ENCODE measurements at regions not wholly inside any gene's neighbourhood (a gene's known extent, or its start where the extent isn't known, plus 50 kb on each side); places are given as distances from the start of the nearest gene placed in this dataset.

GRCh38 chr18:42459873-42460272 lies 504.8 kb downstream of the PIK3C3 start:
- TF ChIP-seq CTCF (IDR thresholded peaks at IDR 0.05), result no peak
- no peak overlapping the region for H3K4me3 ChIP-seq
- intact Hi-C loops (cut with DNase I), result no loop called here
- H3K9me3 ChIP-seq, result no peaks in the 10 kb centered on the region
- no peak for DNase-seq
- H3K27me3 ChIP-seq, result no peaks in the 10 kb centered on the region
- H3K36me3 ChIP-seq, result no peaks in the 10 kb centered on the region
- no peak overlapping the region for H3K9ac ChIP-seq (ENCODE audit: low read depth in 2 of 2, low read length in 2 of 2)
- H3K4me1 ChIP-seq, result no peaks in the 10 kb centered on the region
- H3K27ac ChIP-seq, result no peak overlapping the region

DNA sequence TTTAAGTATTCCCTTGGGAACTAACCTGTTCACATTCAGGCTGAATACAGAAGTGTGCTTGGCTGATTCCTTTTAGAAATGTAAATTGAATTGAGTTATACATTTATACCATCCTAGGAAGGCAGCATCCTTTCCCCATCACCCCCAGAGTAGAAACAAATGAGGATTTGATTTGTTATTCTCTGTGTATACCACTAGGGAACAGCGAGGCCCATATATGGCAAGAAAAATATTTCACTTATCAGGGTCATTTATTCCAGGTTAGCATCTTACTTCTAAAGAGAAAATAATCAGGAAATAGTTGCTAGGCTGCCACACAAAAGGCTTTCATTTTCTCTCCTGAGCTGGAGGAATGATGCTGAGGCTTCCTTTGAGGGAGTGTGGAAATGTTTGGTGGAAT lies 516.9 kb downstream of the PIK3C3 start:
- Histone ChIP-seq H3K27me3 (no peaks in the 10 kb centered on the region), H3K4me1 (no peaks in the 10 kb centered on the region), H3K4me3 (no peak overlapping the region), H3K9me3 (no peaks in the 10 kb centered on the region), H3K27ac (no peak overlapping the region), H3K9ac (ENCODE audit: low read depth in 2 of 2, low read length in 2 of 2) (no peak overlapping the region), H3K36me3 (no peaks in the 10 kb centered on the region)
- DNase-seq, result no peak
- intact Hi-C loops (cut with DNase I), result no loop called here
- TF ChIP-seq CTCF (IDR thresholded peaks at IDR 0.05), result no peak

GRCh38 chr18:42473611-42474010 lies 518.6 kb downstream of the PIK3C3 start:
- TF ChIP-seq CTCF (IDR thresholded peaks at IDR 0.05), result no peak
- intact Hi-C loops (cut with DNase I), result no loop called here
- H3K36me3 ChIP-seq, result no peaks in the 10 kb centered on the region
- no peaks in the 10 kb centered on the region for H3K4me1 ChIP-seq
- H3K27ac ChIP-seq, result no peak overlapping the region
- H3K27me3 ChIP-seq, result no peaks in the 10 kb centered on the region
- no peaks in the 10 kb centered on the region for H3K9me3 ChIP-seq
- no peak overlapping the region for H3K4me3 ChIP-seq
- DNase-seq, result no peak
- H3K9ac ChIP-seq (ENCODE audit: low read depth in 2 of 2, low read length in 2 of 2), result no peak overlapping the region

DNA sequence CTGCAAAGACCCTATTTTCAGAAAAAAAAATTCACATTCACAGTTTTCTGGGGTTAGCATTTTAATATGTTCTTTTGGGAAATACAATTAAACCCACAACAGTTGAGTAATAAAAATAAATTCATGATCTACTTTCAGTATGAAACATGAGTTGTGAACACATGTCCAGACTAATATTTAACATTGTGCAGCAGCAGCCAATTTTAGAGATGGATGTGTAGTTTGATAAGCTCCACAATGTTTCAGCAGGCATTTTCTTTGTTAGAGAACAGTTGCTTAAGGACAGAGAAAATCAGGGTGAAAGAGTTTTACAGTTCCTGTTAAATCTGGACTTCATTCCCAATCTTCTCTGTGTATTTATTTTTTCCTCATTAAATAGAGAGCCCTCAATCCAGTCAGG lies 519.5 kb downstream of the PIK3C3 start:
- no peaks in the 10 kb centered on the region for H3K36me3 ChIP-seq
- no peak overlapping the region for H3K27ac ChIP-seq
- no peaks in the 10 kb centered on the region for H3K9me3 ChIP-seq
- intact Hi-C loops (cut with DNase I), result no loop called here
- TF ChIP-seq CTCF (IDR thresholded peaks at IDR 0.05), result no peak
- no peak for DNase-seq
- no peaks in the 10 kb centered on the region for H3K4me1 ChIP-seq
- no peaks in the 10 kb centered on the region for H3K27me3 ChIP-seq
- no peak overlapping the region for H3K4me3 ChIP-seq
- H3K9ac ChIP-seq (ENCODE audit: low read depth in 2 of 2, low read length in 2 of 2), result no peak overlapping the region

DNA sequence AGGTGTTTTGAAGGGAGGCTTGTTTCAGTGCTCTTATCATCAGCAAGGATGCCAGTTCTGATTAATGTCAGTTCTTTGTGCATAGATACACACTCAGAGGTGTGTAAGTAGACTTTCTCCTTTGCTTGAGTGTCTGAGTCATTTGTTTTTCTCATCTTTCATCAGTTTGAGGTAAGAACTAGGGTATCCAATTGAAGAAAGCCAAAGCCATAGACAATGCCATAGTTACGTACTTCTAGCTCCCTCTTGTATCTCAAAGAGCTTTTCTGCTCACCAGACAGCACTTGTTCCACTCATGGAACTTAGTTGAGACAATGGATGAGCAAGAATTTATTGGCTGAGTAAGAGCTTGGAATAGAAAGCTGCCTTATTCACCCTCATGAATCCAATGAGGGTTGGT lies 520.1 kb downstream of the PIK3C3 start:
- intact Hi-C loops (cut with DNase I), result no loop called here
- DNase-seq, result no peak
- no peak overlapping the region for H3K27ac ChIP-seq
- TF ChIP-seq CTCF (IDR thresholded peaks at IDR 0.05), result no peak
- H3K36me3 ChIP-seq, result no peaks in the 10 kb centered on the region
- no peaks in the 10 kb centered on the region for H3K4me1 ChIP-seq
- no peaks in the 10 kb centered on the region for H3K9me3 ChIP-seq
- H3K4me3 ChIP-seq, result no peak overlapping the region
- H3K9ac ChIP-seq (ENCODE audit: low read depth in 2 of 2, low read length in 2 of 2), result no peak overlapping the region
- no peaks in the 10 kb centered on the region for H3K27me3 ChIP-seq

GRCh38 chr18:42477267-42477666 lies 522.2 kb downstream of the PIK3C3 start:
- no peak for TF ChIP-seq CTCF (IDR thresholded peaks at IDR 0.05)
- Histone ChIP-seq H3K27me3 (no peaks in the 10 kb centered on the region), H3K4me3 (no peak overlapping the region), H3K9me3 (no peaks in the 10 kb centered on the region), H3K27ac (no peak overlapping the region), H3K4me1 (no peaks in the 10 kb centered on the region), H3K36me3 (no peaks in the 10 kb centered on the region), H3K9ac (ENCODE audit: low read depth in 2 of 2, low read length in 2 of 2) (no peak overlapping the region)
- no peak for DNase-seq
- intact Hi-C loops (cut with DNase I), result no loop called here
